ENCODE measurements at regions not wholly inside any gene's neighbourhood (a gene's known extent, or its start where the extent isn't known, plus 50 kb on each side); places are given as distances from the start of the nearest gene placed in this dataset.

DNA sequence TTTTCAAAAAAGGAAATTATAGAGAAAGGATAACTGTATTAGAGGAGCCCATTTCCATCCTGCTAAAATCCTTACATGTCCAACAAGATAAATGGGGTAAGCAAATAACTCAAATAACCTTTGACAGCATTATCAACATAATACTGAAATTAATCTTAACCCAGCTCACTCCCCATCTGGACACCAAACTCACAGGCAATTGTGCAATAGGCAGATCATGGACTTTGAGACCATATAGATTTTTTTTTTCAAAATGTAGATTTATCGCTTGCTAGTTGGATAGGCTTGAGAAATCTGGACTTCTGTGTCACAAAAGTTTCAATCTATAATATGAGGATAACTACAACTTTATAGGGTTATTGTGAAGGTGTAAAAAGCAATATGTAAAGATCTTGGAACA is 134.4 kb upstream of the ASCC3 start:
- no peaks in the 10 kb centered on the region for H3K27me3 ChIP-seq
- TF ChIP-seq, protein P1, sequence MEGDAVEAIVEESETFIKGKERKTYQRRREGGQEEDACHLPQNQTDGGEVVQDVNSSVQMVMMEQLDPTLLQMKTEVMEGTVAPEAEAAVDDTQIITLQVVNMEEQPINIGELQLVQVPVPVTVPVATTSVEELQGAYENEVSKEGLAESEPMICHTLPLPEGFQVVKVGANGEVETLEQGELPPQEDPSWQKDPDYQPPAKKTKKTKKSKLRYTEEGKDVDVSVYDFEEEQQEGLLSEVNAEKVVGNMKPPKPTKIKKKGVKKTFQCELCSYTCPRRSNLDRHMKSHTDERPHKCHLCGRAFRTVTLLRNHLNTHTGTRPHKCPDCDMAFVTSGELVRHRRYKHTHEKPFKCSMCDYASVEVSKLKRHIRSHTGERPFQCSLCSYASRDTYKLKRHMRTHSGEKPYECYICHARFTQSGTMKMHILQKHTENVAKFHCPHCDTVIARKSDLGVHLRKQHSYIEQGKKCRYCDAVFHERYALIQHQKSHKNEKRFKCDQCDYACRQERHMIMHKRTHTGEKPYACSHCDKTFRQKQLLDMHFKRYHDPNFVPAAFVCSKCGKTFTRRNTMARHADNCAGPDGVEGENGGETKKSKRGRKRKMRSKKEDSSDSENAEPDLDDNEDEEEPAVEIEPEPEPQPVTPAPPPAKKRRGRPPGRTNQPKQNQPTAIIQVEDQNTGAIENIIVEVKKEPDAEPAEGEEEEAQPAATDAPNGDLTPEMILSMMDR (IDR thresholded peaks at IDR 0.05), result no peak
- TF ChIP-seq POLR2A (IDR thresholded peaks at IDR 0.05), result no peak
- H3K36me3 ChIP-seq (replicated peaks in 1 of 2), result no peaks in the 10 kb centered on the region
- intact Hi-C loops (cut with DNase I), result no loop called here
- no peak overlapping the region for H3K27ac ChIP-seq
- 90 to 100% (median 91%) methylated on average over 1 of the region's 1 CpG for WGBS, 4 donors
- no peaks in the 10 kb centered on the region for H3K9me3 ChIP-seq (replicated peaks in 1 of 3)
- no peaks in the 10 kb centered on the region for H3K4me1 ChIP-seq (replicated peaks in 1 of 2)
- H3K4me3 ChIP-seq, result no peak overlapping the region
- no peak for DNase-seq

DNA sequence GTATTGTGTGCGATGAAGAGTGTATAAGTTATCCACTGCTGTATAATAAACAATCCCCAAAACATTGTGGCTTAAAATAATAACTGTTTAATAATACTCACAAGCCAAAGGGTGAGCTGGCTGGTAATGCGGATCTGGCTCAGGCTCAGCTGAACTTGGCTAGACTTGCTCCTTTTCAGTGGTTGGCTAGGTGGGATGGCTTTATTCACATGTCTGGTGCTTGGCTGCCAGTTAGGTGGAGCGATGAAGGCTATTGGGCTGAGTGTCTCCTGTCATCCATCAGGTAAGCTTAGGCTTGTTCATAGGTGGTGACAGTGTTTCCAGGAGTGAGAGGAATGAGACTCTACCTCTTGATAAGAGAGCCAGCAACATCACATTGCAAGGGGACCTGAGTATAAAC is 135.0 kb upstream of the ASCC3 start:
- no peaks in the 10 kb centered on the region for H3K27me3 ChIP-seq
- no peak for DNase-seq
- H3K27ac ChIP-seq, result no peak overlapping the region
- H3K36me3 ChIP-seq (replicated peaks in 1 of 2), result no peaks in the 10 kb centered on the region
- intact Hi-C loops (cut with DNase I), result no loop called here
- no peak overlapping the region for H3K4me3 ChIP-seq
- WGBS, 4 donors, result 79 to 94% (median 88%) methylated on average over 3 of the region's 3 CpGs
- H3K9me3 ChIP-seq (replicated peaks in 1 of 3), result no peaks in the 10 kb centered on the region
- no peaks in the 10 kb centered on the region for H3K4me1 ChIP-seq (replicated peaks in 1 of 2)
- TF ChIP-seq, protein P1 (IDR thresholded peaks at IDR 0.05), result no peak
- TF ChIP-seq POLR2A (IDR thresholded peaks at IDR 0.05), result no peak

DNA sequence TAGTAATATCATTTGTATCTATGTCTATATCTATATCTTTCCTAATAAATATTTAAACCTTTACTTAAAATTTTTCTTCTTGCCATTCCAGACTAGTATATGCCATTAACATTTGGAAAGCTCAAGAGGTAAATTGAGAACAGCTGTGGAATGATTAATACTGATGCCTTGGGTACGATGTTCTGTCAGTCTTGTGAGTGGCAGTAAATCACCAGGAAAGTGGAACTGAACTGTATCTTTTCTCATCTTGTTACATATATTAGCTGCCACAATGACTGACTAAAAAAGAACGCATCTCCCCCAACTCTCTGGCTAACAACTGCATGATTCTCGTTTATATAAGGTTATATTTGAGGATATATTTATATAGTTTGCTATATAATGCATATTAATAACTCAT is 137.0 kb upstream of the ASCC3 start:
- no peaks in the 10 kb centered on the region for H3K4me1 ChIP-seq (replicated peaks in 1 of 2)
- no peak for TF ChIP-seq POLR2A (IDR thresholded peaks at IDR 0.05)
- no peaks in the 10 kb centered on the region for H3K36me3 ChIP-seq (replicated peaks in 1 of 2)
- no peak for DNase-seq
- H3K27ac ChIP-seq, result no peak overlapping the region
- H3K27me3 ChIP-seq, result no peaks in the 10 kb centered on the region
- H3K9me3 ChIP-seq (replicated peaks in 1 of 3), result no peaks in the 10 kb centered on the region
- 53 to 55% (median 55%) methylated on average over 3 of the region's 3 CpGs for WGBS, 4 donors
- no peak overlapping the region for H3K4me3 ChIP-seq
- intact Hi-C loops (cut with DNase I), result no loop called here

DNA sequence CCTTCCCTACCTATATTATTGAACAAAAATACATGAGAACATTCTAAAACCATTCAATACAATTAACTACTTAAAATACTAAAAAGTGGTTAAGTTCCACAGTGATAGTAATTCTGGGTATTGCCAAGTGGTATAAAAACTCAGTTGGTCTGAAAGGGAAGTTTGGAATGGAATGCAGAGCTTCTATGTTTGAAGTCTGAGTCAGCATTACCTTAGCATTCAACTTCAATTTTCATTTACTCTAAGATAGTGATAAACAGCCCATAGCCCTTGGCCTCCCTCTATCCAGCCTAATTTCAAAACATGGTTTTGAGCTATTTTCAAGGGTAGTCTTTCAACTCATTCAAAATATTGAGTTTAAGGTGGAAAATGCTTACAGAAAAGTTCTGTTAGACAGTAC is 140.4 kb upstream of the ASCC3 start:
- intact Hi-C loops (cut with DNase I), result no loop called here
- TF ChIP-seq, protein P1 (IDR thresholded peaks at IDR 0.05), result no peak
- no peak overlapping the region for H3K27ac ChIP-seq
- no peak for DNase-seq
- no peaks in the 10 kb centered on the region for H3K27me3 ChIP-seq
- H3K36me3 ChIP-seq (replicated peaks in 1 of 2), result no peaks in the 10 kb centered on the region
- H3K4me1 ChIP-seq (replicated peaks in 1 of 2), result no peaks in the 10 kb centered on the region
- no peaks in the 10 kb centered on the region for H3K9me3 ChIP-seq (replicated peaks in 1 of 3)
- H3K4me3 ChIP-seq, result no peak overlapping the region

DNA sequence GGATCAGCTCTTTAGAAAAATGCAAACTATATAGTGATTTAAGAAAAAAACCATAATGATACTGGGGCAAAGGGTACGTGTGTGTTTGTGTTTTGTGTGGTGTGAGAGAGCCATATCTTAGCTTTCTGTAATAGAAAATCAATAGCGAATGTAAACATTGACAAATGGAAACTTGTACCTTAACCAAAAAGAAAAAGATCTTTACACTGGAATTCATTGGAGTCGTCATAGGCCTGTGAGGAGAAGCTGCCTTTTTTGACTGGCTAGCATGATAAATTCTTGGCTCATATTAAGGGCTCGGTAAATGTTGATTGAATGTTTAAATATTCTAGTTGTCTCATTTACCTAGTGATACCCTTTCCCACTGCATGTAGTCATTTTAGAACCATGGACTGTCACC is 161.8 kb upstream of the ASCC3 start:
- DNase-seq, result no peak
- WGBS, 4 donors, result 77 to 81% (median 79%) methylated on average over 4 of the region's 4 CpGs
- intact Hi-C loops (cut with DNase I), result no loop called here
- Histone ChIP-seq H3K4me1 (replicated peaks in 1 of 2) (no peaks in the 10 kb centered on the region), H3K4me3 (no peak overlapping the region), H3K27me3 (no peaks in the 10 kb centered on the region), H3K9me3 (replicated peaks in 1 of 3) (no peaks in the 10 kb centered on the region), H3K36me3 (replicated peaks in 1 of 2) (no peaks in the 10 kb centered on the region), H3K27ac (no peak overlapping the region)
- TF ChIP-seq, protein P1 (IDR thresholded peaks at IDR 0.05), result no peak
- no peak for TF ChIP-seq POLR2A (IDR thresholded peaks at IDR 0.05)

Measured in adrenal gland (tissue), 9 donors.